ENCODE measurements at regions not wholly inside any gene's neighbourhood (a gene's known extent, or its start where the extent isn't known, plus 50 kb on each side); places are given as distances from the start of the nearest gene placed in this dataset.

- DNase-seq (ENCODE audit: low read depth, low spot score): no peak
- H3K4me3 ChIP-seq (ENCODE audit: low read depth, low read length): no peak overlapping the region
- TF ChIP-seq, protein P1, sequence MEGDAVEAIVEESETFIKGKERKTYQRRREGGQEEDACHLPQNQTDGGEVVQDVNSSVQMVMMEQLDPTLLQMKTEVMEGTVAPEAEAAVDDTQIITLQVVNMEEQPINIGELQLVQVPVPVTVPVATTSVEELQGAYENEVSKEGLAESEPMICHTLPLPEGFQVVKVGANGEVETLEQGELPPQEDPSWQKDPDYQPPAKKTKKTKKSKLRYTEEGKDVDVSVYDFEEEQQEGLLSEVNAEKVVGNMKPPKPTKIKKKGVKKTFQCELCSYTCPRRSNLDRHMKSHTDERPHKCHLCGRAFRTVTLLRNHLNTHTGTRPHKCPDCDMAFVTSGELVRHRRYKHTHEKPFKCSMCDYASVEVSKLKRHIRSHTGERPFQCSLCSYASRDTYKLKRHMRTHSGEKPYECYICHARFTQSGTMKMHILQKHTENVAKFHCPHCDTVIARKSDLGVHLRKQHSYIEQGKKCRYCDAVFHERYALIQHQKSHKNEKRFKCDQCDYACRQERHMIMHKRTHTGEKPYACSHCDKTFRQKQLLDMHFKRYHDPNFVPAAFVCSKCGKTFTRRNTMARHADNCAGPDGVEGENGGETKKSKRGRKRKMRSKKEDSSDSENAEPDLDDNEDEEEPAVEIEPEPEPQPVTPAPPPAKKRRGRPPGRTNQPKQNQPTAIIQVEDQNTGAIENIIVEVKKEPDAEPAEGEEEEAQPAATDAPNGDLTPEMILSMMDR (IDR thresholded peaks at IDR 0.05; ENCODE audit: low read depth, low read length): no peak
- in situ Hi-C loops (cut with HindIII; ENCODE audit: low sequenced_read_pairs): no loop called here
These were observed 320.6 kb downstream of the CXCL12 start for GRCh38 chr10:44064317-44064716.

GRCh38 chr10:44063686-44064085 lies 321.2 kb downstream of the CXCL12 start:
- in situ Hi-C loops (cut with HindIII; ENCODE audit: low sequenced_read_pairs): no loop called here
- TF ChIP-seq, protein P1 (IDR thresholded peaks at IDR 0.05; ENCODE audit: low read depth, low read length): no peak
- no peak overlapping the region for H3K4me3 ChIP-seq (ENCODE audit: low read depth, low read length)
- DNase-seq (ENCODE audit: low read depth, low spot score): no peak

DNA sequence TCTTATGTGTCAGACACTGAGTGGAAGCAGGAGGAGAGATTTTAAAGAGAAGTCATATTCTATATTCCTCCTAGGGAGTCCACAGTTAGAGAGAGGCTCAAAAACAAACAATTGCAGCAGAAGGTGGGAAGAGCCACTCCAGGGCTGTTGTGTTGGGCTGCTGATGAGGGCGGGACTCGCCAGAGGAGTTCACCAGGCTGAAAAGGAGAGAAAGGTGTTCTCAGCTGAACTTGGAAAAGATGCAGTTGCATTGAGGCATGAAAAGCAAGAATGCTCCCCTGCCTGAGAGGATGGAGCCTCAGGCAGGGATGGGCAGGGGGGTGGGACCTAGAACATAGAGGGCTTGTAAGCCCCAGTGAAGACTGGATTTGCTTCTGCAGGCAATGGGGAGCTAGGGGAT lies 324.2 kb downstream of the CXCL12 start:
- no peak for DNase-seq (ENCODE audit: low read depth, low spot score)
- no peak overlapping the region for H3K4me3 ChIP-seq (ENCODE audit: low read depth, low read length)
- in situ Hi-C loops (cut with HindIII; ENCODE audit: low sequenced_read_pairs): no loop called here
- TF ChIP-seq, protein P1 (IDR thresholded peaks at IDR 0.05; ENCODE audit: low read depth, low read length): no peak

GRCh38 chr10:44060221-44060620 lies 324.7 kb downstream of the CXCL12 start:
- in situ Hi-C loops (cut with HindIII; ENCODE audit: low sequenced_read_pairs): no loop called here
- TF ChIP-seq, protein P1 (IDR thresholded peaks at IDR 0.05; ENCODE audit: low read depth, low read length): no peak

DNA sequence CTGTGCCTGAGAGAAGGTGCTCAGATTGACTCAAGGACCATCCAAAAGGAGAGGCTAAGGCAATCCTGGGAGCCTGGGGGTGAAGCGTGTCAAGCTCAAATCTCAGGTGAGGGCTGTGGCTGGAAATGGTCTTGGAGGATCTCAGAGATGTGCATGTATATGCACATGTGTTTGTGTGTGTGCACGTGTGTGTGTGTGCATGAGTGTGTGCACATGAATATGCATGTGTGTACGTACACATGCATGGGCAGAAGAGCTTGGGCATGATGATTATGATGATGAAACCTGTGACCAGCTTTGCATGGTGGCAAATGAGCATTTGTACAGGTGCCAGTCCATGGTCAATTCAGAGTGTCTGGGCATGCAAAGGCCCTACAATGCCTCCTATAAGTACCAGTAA lies 326.6 kb downstream of the CXCL12 start:
- DNase-seq (ENCODE audit: low read depth, low spot score): no peak
- in situ Hi-C loops (cut with HindIII; ENCODE audit: low sequenced_read_pairs): no loop called here
- TF ChIP-seq, protein P1 (IDR thresholded peaks at IDR 0.05; ENCODE audit: low read depth, low read length): no peak
- no peak overlapping the region for H3K4me3 ChIP-seq (ENCODE audit: low read depth, low read length)

More at GRCh38 chr10:44060221-44060620, 324.7 kb downstream of the CXCL12 start:
- no peak for DNase-seq (ENCODE audit: low read depth, low spot score)
- H3K4me3 ChIP-seq (ENCODE audit: low read depth, low read length): no peak overlapping the region

- TF ChIP-seq, protein P1 (IDR thresholded peaks at IDR 0.05; ENCODE audit: low read depth, low read length): no peak
- in situ Hi-C loops (cut with HindIII; ENCODE audit: low sequenced_read_pairs): no loop called here
- no peak overlapping the region for H3K4me3 ChIP-seq (ENCODE audit: low read depth, low read length)
- DNase-seq (ENCODE audit: low read depth, low spot score): peak; percentile 49
These were observed 327.7 kb downstream of the CXCL12 start for GRCh38 chr10:44056967-44057805.
